H9 (cell line): ENCODE measurements at regions not wholly inside any gene's neighbourhood (a gene's known extent, or its start where the extent isn't known, plus 50 kb on each side); places are given as distances from the start of the nearest gene placed in this dataset.

Experiments used
- DNase-seq: peaks from one replicate; pipeline ENCODE4 v3.0.0-alpha.2; 2017
- H2AFZ ChIP-seq: one replicate; pipeline ENCODE4 v1.6.1; 2013; ENCODE audit warnings: mild to moderate bottlenecking, low read length, control low read depth, moderate library complexity
- H2AK5ac ChIP-seq: 2 replicates; pipeline ENCODE4 v1.6.1; 2013; ENCODE audit warnings: low read length, control low read depth, mixed read lengths; ENCODE audit not compliant: insufficient read length
- H2BK120ac ChIP-seq: one replicate; pipeline ENCODE4 v1.6.1; 2013; ENCODE audit warnings: low read depth, mild to moderate bottlenecking, low read length, control low read depth, inconsistent platforms; ENCODE audit not compliant: poor library complexity, severe bottlenecking
- H2BK12ac ChIP-seq: 2 replicates; pipeline ENCODE4 v1.6.1; 2013; ENCODE audit warnings: low read length, control low read depth, mixed read lengths, low read depth; ENCODE audit not compliant: insufficient read length
- H2BK15ac ChIP-seq: 2 replicates; pipeline ENCODE4 v1.6.1; 2013; ENCODE audit warnings: low read depth, low read length, control low read depth
- H2BK20ac ChIP-seq: one replicate; pipeline ENCODE4 v1.6.1; 2013; ENCODE audit warnings: low read depth, mild to moderate bottlenecking, low read length, control low read depth, inconsistent platforms; ENCODE audit not compliant: poor library complexity, severe bottlenecking
- H2BK5ac ChIP-seq: 2 replicates; pipeline ENCODE4 v1.6.1; 2013; ENCODE audit warnings: low read length, control low read depth, mixed read lengths; ENCODE audit not compliant: insufficient read length
- H3K14ac ChIP-seq: 2 replicates; pipeline ENCODE4 v1.6.1; 2013; ENCODE audit warnings: low read length, control low read depth; ENCODE audit not compliant: insufficient read depth
- H3K18ac ChIP-seq: 2 replicates; pipeline ENCODE4 v1.6.1; 2013; ENCODE audit warnings: low read depth, mild to moderate bottlenecking, mixed read lengths, low read length, control low read depth; ENCODE audit not compliant: insufficient read length
- H3K23ac ChIP-seq: 2 replicates; pipeline ENCODE4 v1.6.1; 2013; ENCODE audit warnings: low read length, control low read depth, mixed read lengths, low read depth; ENCODE audit not compliant: insufficient read length
- H3K23me2 ChIP-seq: 2 replicates; pipeline ENCODE4 v1.6.1; 2013; ENCODE audit warnings: low read depth, mild to moderate bottlenecking, mixed read lengths, low read length, control low read depth; ENCODE audit not compliant: insufficient read length, poor library complexity, severe bottlenecking
- H3K27ac ChIP-seq: 2 replicates; pipeline ENCODE4 v1.5.1; 2013; ENCODE audit warnings: low read length, control low read depth, mixed read lengths, low read depth; ENCODE audit not compliant: insufficient read length
- H3K27me3 ChIP-seq: 2 replicates; pipeline ENCODE4 v1.6.1; 2013; ENCODE audit warnings: low read length, control low read depth, inconsistent platforms; ENCODE audit not compliant: insufficient read depth
- H3K4ac ChIP-seq: 2 replicates; pipeline ENCODE4 v1.6.1; 2013; ENCODE audit warnings: low read depth, mild to moderate bottlenecking, control low read depth, inconsistent platforms, low read length, moderate library complexity
- H3K4me1 ChIP-seq: 2 replicates; pipeline ENCODE4 v1.6.1; 2013; ENCODE audit warnings: low read length, control low read depth, inconsistent platforms; ENCODE audit not compliant: insufficient read depth
- H3K4me2 ChIP-seq: 2 replicates; pipeline ENCODE4 v1.6.1; 2013; ENCODE audit warnings: low read length, control low read depth, mixed read lengths; ENCODE audit not compliant: insufficient read length, insufficient read depth
- H3K56ac ChIP-seq: 2 replicates; pipeline ENCODE4 v1.6.1; 2013; ENCODE audit warnings: low read depth, mild to moderate bottlenecking, mixed read lengths, low read length, control low read depth; ENCODE audit not compliant: insufficient read length
- H3K79me1 ChIP-seq: 2 replicates; pipeline ENCODE4 v1.6.1; 2013; ENCODE audit warnings: low read depth, mild to moderate bottlenecking, moderate library complexity, low read length, control low read depth, inconsistent platforms; ENCODE audit not compliant: insufficient read depth, poor library complexity, severe bottlenecking
- H3K79me2 ChIP-seq: 2 replicates; pipeline ENCODE4 v1.6.1; 2013; ENCODE audit warnings: low read length, control low read depth, inconsistent platforms; ENCODE audit not compliant: insufficient read depth
- H3K9ac ChIP-seq: 2 replicates; pipeline ENCODE4 v1.6.1; 2013; ENCODE audit warnings: low read length, control low read depth, mixed read lengths; ENCODE audit not compliant: insufficient read length; ENCODE audit errors: extremely low read depth
- H3K9me3 ChIP-seq: one replicate; pipeline ENCODE4 v1.6.1; 2013; ENCODE audit warnings: low read depth, low read length, inconsistent platforms; ENCODE audit not compliant: control insufficient read depth
- H3T11ph ChIP-seq: one replicate; pipeline ENCODE4 v1.6.1; 2013; ENCODE audit warnings: mild to moderate bottlenecking, low read length, control low read depth, inconsistent platforms
- H4K20me1 ChIP-seq: one replicate; pipeline ENCODE4 v1.6.1; 2013; ENCODE audit not compliant: control insufficient read depth, insufficient read length, insufficient read depth
- H4K5ac ChIP-seq: 2 replicates; pipeline ENCODE4 v1.6.1; 2013; ENCODE audit warnings: low read depth, mild to moderate bottlenecking, mixed read lengths, low read length, control low read depth; ENCODE audit not compliant: insufficient read length
- H4K8ac ChIP-seq: replicated peaks from 2 replicates; pipeline ENCODE4 v1.6.1; 2013; ENCODE audit warnings: low read length, control low read depth, mixed read lengths, low read depth; ENCODE audit not compliant: insufficient read length
- H4K91ac ChIP-seq: 2 replicates; pipeline ENCODE4 v1.6.1; 2013; ENCODE audit warnings: low read depth, mild to moderate bottlenecking, moderate library complexity, mixed read lengths, low read length, control low read depth; ENCODE audit not compliant: insufficient read length
- H3K27ac Mint-ChIP-seq, 3 experiments: 2 replicates in 2 of 3; 3 replicates in 1 of 3; pipeline ENCODE4 v1.8.0; 2020 to 2021; ENCODE audit warnings: mixed read lengths in 3 of 3, mild to moderate bottlenecking in 1 of 3, moderate library complexity in 1 of 3
- H3K27me3 Mint-ChIP-seq: 2 replicates; pipeline ENCODE4 v1.8.0; 2021; ENCODE audit warnings: low read depth, mild to moderate bottlenecking, moderate library complexity, mixed read lengths
- H3K36me3 Mint-ChIP-seq, 3 experiments: 2 replicates in 2 of 3; 3 replicates in 1 of 3; pipeline ENCODE4 v1.8.0; 2020 to 2021; ENCODE audit warnings: low read depth in 3 of 3, mixed read lengths in 3 of 3; ENCODE audit not compliant: insufficient read depth in 1 of 3
- H3K4me1 Mint-ChIP-seq, 2 experiments: 2 replicates each; pipeline ENCODE4 v1.8.0; 2020; ENCODE audit warnings: mixed read lengths in 2 of 2
- H3K4me3 Mint-ChIP-seq, 2 experiments: 2 replicates in 1 of 2; 3 replicates in 1 of 2; pipeline ENCODE4 v1.8.0; 2020 to 2021; ENCODE audit warnings: mild to moderate bottlenecking in 2 of 2, mixed read lengths in 2 of 2, moderate library complexity in 1 of 2
- H3K9me3 Mint-ChIP-seq, 2 experiments: 2 replicates in 1 of 2; 3 replicates in 1 of 2; pipeline ENCODE4 v1.8.0; 2020; ENCODE audit warnings: mild to moderate bottlenecking in 2 of 2, mixed read lengths in 2 of 2, moderate library complexity in 1 of 2
- WGBS: extraction: QIAGEN DNeasy Blood & Tissue Kit; methylation state at CpG from one replicate; pipeline ENCODE4 v1.1.7; 2013; ENCODE audit warnings: missing lambda C conversion rate, low lambda C conversion rate, mixed read lengths; ENCODE audit not compliant: insufficient read length; ENCODE audit errors: extremely low coverage; 5-methylcytosine and 5-hydroxymethylcytosine counted together
- TF ChIP-seq, protein P1 (sequence below): fragments of 200-600 bp; sonication (generic); conservative IDR thresholded peaks from 3 replicates; pipeline ENCODE4 v1.8.0; 2021; ENCODE audit warnings: antibody characterized with exemption, mild to moderate bottlenecking

DNA sequence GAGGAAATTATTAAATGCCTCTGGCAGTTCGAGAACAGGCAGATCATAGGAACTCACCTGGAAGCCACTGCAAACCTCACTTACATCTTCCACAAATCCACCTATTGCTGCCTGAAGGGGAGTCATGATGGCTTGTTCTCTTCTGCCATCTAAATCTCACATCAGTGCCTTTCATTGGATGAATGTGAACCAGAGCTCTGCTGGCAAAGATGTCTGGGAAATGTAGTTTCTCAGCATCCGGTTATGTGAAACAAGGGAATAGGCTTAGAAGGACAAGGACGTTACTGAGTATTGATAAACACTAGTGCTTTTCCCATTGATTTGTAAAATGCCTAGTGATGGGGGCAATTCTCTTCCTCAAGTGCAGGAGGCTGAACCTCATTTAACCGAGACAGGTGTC lies 483.3 kb downstream of the ARHGEF28 start:
- Histone ChIP-seq H3K4ac (no peak overlapping the region), H3K4me1 (no peaks in the 10 kb centered on the region), H2BK15ac (no peak overlapping the region), H3K9ac (no peak overlapping the region), H3T11ph (no peak overlapping the region), H3K9me3 (no peaks in the 10 kb centered on the region), H2AFZ (peak overlapping the region; percentile 79), H3K27ac (no peak overlapping the region), H4K91ac (no peak overlapping the region), H3K79me2 (no peaks in the 10 kb centered on the region), H2BK120ac (no peak overlapping the region), H3K18ac (no peak overlapping the region), H4K8ac (no peak overlapping the region), H3K56ac (no peak overlapping the region), H3K4me2 (no peak overlapping the region), H4K20me1 (no peaks in the 10 kb centered on the region), H2BK20ac (no peak overlapping the region), H4K5ac (no peak overlapping the region), H3K23ac (no peak overlapping the region), H2BK5ac (no peak overlapping the region), H3K27me3 (no peaks in the 10 kb centered on the region), H3K79me1 (no peaks in the 10 kb centered on the region), H3K23me2 (no peaks in the 10 kb centered on the region), H2AK5ac (no peak overlapping the region), H3K14ac (no peak overlapping the region), H2BK12ac (no peak overlapping the region)
- peaks cover 0 to 3% of the 10 kb centered on the region in 2 experiments; a peak in 1 of 4 replicates for H3K4me1 Mint-ChIP-seq
- H3K27me3 Mint-ChIP-seq, result no peaks in the 10 kb centered on the region
- TF ChIP-seq, protein P1, sequence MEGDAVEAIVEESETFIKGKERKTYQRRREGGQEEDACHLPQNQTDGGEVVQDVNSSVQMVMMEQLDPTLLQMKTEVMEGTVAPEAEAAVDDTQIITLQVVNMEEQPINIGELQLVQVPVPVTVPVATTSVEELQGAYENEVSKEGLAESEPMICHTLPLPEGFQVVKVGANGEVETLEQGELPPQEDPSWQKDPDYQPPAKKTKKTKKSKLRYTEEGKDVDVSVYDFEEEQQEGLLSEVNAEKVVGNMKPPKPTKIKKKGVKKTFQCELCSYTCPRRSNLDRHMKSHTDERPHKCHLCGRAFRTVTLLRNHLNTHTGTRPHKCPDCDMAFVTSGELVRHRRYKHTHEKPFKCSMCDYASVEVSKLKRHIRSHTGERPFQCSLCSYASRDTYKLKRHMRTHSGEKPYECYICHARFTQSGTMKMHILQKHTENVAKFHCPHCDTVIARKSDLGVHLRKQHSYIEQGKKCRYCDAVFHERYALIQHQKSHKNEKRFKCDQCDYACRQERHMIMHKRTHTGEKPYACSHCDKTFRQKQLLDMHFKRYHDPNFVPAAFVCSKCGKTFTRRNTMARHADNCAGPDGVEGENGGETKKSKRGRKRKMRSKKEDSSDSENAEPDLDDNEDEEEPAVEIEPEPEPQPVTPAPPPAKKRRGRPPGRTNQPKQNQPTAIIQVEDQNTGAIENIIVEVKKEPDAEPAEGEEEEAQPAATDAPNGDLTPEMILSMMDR, result no peak
- H3K36me3 Mint-ChIP-seq, result no peaks in the 10 kb centered on the region; a peak in 1 of 7 replicates
- no CpG with 5 or more reads among the region's 4 CpGs for WGBS
- DNase-seq, result no peak
- H3K4me3 Mint-ChIP-seq, result no peak overlapping the region
- no peaks in the 10 kb centered on the region for H3K9me3 Mint-ChIP-seq
- H3K27ac Mint-ChIP-seq, result no peak overlapping the region
